ENCODE measurements at regions not wholly inside any gene's neighbourhood (a gene's known extent, or its start where the extent isn't known, plus 50 kb on each side); places are given as distances from the start of the nearest gene placed in this dataset.

GRCh38 chr2:146244131-146244530 is 1600.7 kb upstream of the ACVR2A start:
- DNase-seq (ENCODE audit: low spot score) (no peak), ATAC-seq (ENCODE audit: low FRiP score) (no peak)
- TF ChIP-seq CTCF (IDR thresholded peaks at IDR 0.05) = no peak

- DNase-seq (ENCODE audit: low spot score) (no peak), ATAC-seq (ENCODE audit: low FRiP score) (no peak)
- no peak for TF ChIP-seq CTCF (IDR thresholded peaks at IDR 0.05)
These were observed 1603.8 kb upstream of the ACVR2A start for GRCh38 chr2:146241023-146241422.

GRCh38 chr2:146240391-146240790 is 1604.4 kb upstream of the ACVR2A start:
- DNase-seq (ENCODE audit: low spot score) (no peak), ATAC-seq (ENCODE audit: low FRiP score) (no peak)
- no peak for TF ChIP-seq CTCF (IDR thresholded peaks at IDR 0.05)

GRCh38 chr2:146239392-146240135 is 1605.3 kb upstream of the ACVR2A start:
- ATAC-seq (ENCODE audit: low FRiP score) (no peak), DNase-seq (ENCODE audit: low spot score) (no peak)

GRCh38 chr2:146238254-146238966 is 1606.4 kb upstream of the ACVR2A start:
- DNase-seq (ENCODE audit: low spot score) = no peak
- no peak for TF ChIP-seq CTCF (IDR thresholded peaks at IDR 0.05)
- ATAC-seq (ENCODE audit: low FRiP score) = no peak

More at GRCh38 chr2:146239392-146240135, 1605.3 kb upstream of the ACVR2A start:
- no peak for TF ChIP-seq CTCF (IDR thresholded peaks at IDR 0.05)

GRCh38 chr2:146235158-146235557 is 1609.7 kb upstream of the ACVR2A start:
- no peak for DNase-seq (ENCODE audit: low spot score)
- TF ChIP-seq CTCF (IDR thresholded peaks at IDR 0.05) = no peak
- ATAC-seq (ENCODE audit: low FRiP score) = no peak

Measured in omental fat pad (tissue), 3 donors.